GM12874 (cell line): ENCODE measurements at regions not wholly inside any gene's neighbourhood (a gene's known extent, or its start where the extent isn't known, plus 50 kb on each side); places are given as distances from the start of the nearest gene placed in this dataset.

ENCODE experiments used
- CTCF ChIP-seq: IDR thresholded peaks from 2 replicates; pipeline ENCODE4 v1.5.1; 2011; ENCODE audit warnings: low read depth, mild to moderate bottlenecking, control low read depth, low read length, moderate library complexity; ENCODE audit not compliant: insufficient read depth

- no peak for TF ChIP-seq CTCF
Observed at GRCh38 chr4:155079871-155080270, 128.6 kb upstream of the NPY2R start.

DNA sequence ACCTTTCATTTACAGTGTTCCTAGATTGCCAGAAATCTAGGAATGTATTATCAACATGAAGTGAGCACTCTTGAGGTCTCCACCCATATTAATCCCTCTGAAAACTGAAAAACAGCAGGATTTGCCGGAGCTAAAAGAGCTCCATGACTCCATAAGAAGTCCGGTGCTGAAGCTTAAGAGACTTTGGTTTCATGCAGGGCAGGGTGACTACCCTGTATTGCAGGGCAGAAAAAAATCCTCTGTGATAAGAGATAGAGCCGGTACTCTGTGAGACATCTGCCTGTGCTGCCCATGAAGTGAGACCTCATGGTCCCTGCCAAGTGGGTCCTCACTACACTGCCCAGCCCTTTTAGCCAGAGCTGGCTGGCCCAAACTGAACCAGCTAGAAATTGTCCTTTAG is 127.2 kb upstream of the NPY2R start:
- no peak for TF ChIP-seq CTCF

GRCh38 chr4:155085843-155086530 is 122.4 kb upstream of the NPY2R start:
- TF ChIP-seq CTCF = no peak

GRCh38 chr4:155094201-155094820 is 114.1 kb upstream of the NPY2R start:
- TF ChIP-seq CTCF = no peak

- no peak for TF ChIP-seq CTCF
Observed at GRCh38 chr4:155099231-155099630, 109.2 kb upstream of the NPY2R start.

GRCh38 chr4:155106629-155107028 is 101.8 kb upstream of the NPY2R start:
- TF ChIP-seq CTCF = no peak

- no peak for TF ChIP-seq CTCF
Observed at GRCh38 chr4:155107059-155107458, 101.4 kb upstream of the NPY2R start.
